ENCODE measurements at regions not wholly inside any gene's neighbourhood (a gene's known extent, or its start where the extent isn't known, plus 50 kb on each side); places are given as distances from the start of the nearest gene placed in this dataset.

GRCh38 chr11:79794484-79795393 is 353.9 kb upstream of the TENM4 start:
- peaks cover 3 to 53% (median 13%) of the 10 kb centered on the region in 9 donors for H3K9me3 Mint-ChIP-seq
- DNase-seq, result no peak
- no peaks in the 10 kb centered on the region for H3K27me3 Mint-ChIP-seq
- no peak overlapping the region for H3K4me3 Mint-ChIP-seq
- no peak overlapping the region for H3K27ac Mint-ChIP-seq
- ATAC-seq, result no peak
- H3K36me3 Mint-ChIP-seq, result no peaks in the 10 kb centered on the region
- H3K4me1 Mint-ChIP-seq, result no peaks in the 10 kb centered on the region
- POLR2A ChIA-PET, result no interaction called here

GRCh38 chr11:79794057-79794456 is 353.2 kb upstream of the TENM4 start:
- Mint-ChIP-seq H3K27ac (no peak overlapping the region), H3K9me3 (peaks cover 3 to 53% (median 13%) of the 10 kb centered on the region in 9 donors), H3K27me3 (no peaks in the 10 kb centered on the region), H3K4me3 (no peak overlapping the region), H3K36me3 (no peaks in the 10 kb centered on the region), H3K4me1 (no peaks in the 10 kb centered on the region)
- DNase-seq, result no peak
- no peak for ATAC-seq
- POLR2A ChIA-PET, result no interaction called here

- no peak for ATAC-seq
- DNase-seq, result no peak
- Mint-ChIP-seq H3K36me3 (no peaks in the 10 kb centered on the region), H3K4me1 (no peaks in the 10 kb centered on the region), H3K4me3 (no peak overlapping the region), H3K27me3 (peaks cover 0 to 3% (median 0%) of the 10 kb centered on the region in 5 donors), H3K9me3 (peaks cover 0 to 40% (median 10%) of the 10 kb centered on the region in 9 donors), H3K27ac (no peak overlapping the region)
- POLR2A ChIA-PET, result no interaction called here
These were observed 346.1 kb upstream of the TENM4 start for GRCh38 chr11:79786961-79787360.

- DNase-seq (no peak), ATAC-seq (no peak)
- H3K36me3 Mint-ChIP-seq, result no peaks in the 10 kb centered on the region
- H3K4me3 Mint-ChIP-seq, result no peak overlapping the region
- peaks cover 0 to 31% (median 3%) of the 10 kb centered on the region in 9 donors for H3K9me3 Mint-ChIP-seq
- H3K27me3 Mint-ChIP-seq, result peaks cover 0 to 3% (median 0%) of the 10 kb centered on the region in 5 donors
- H3K4me1 Mint-ChIP-seq, result no peaks in the 10 kb centered on the region
- POLR2A ChIA-PET, result no interaction called here
- H3K27ac Mint-ChIP-seq, result no peak overlapping the region
These were observed 343.0 kb upstream of the TENM4 start for GRCh38 chr11:79783833-79784232.

- H3K4me1 Mint-ChIP-seq, result peaks cover 0 to 2% (median 0%) of the 10 kb centered on the region in 4 donors
- POLR2A ChIA-PET, result no interaction called here
- H3K36me3 Mint-ChIP-seq, result no peaks in the 10 kb centered on the region
- no peak for ATAC-seq
- H3K27me3 Mint-ChIP-seq, result peaks cover 0 to 2% (median 0%) of the 10 kb centered on the region in 5 donors
- no peak overlapping the region for H3K27ac Mint-ChIP-seq
- DNase-seq, result no peak
- no peak overlapping the region for H3K4me3 Mint-ChIP-seq
- H3K9me3 Mint-ChIP-seq, result peaks cover 0 to 20% (median 9%) of the 10 kb centered on the region in 9 donors
These were observed 327.5 kb upstream of the TENM4 start for GRCh38 chr11:79768343-79768742.

GRCh38 chr11:79762279-79762921 is 321.6 kb upstream of the TENM4 start:
- no peak overlapping the region for H3K27ac Mint-ChIP-seq
- H3K27me3 Mint-ChIP-seq, result peaks cover 0 to 2% (median 0%) of the 10 kb centered on the region in 5 donors
- H3K9me3 Mint-ChIP-seq, result peaks cover 0 to 24% (median 5%) of the 10 kb centered on the region in 9 donors
- no peak overlapping the region for H3K4me3 Mint-ChIP-seq
- H3K4me1 Mint-ChIP-seq, result no peaks in the 10 kb centered on the region
- H3K36me3 Mint-ChIP-seq, result no peaks in the 10 kb centered on the region
- DNase-seq, result no peak
- ATAC-seq, result no peak
- POLR2A ChIA-PET, result no interaction called here

- no peak for DNase-seq
- Mint-ChIP-seq H3K27me3 (no peaks in the 10 kb centered on the region), H3K4me1 (no peaks in the 10 kb centered on the region), H3K9me3 (peaks cover 0 to 11% (median under 1%) of the 10 kb centered on the region in 9 donors), H3K27ac (no peak overlapping the region), H3K4me3 (no peak overlapping the region), H3K36me3 (no peaks in the 10 kb centered on the region)
- no peak for ATAC-seq
- POLR2A ChIA-PET, result no interaction called here
These were observed 317.5 kb upstream of the TENM4 start for GRCh38 chr11:79758325-79758724.

GRCh38 chr11:79747406-79747805 is 306.6 kb upstream of the TENM4 start:
- Mint-ChIP-seq H3K4me1 (no peaks in the 10 kb centered on the region), H3K4me3 (no peak overlapping the region), H3K36me3 (peaks cover 0 to 5% (median 0%) of the 10 kb centered on the region in 3 donors), H3K27ac (no peak overlapping the region), H3K9me3 (peaks cover 0 to 28% (median 3%) of the 10 kb centered on the region in 9 donors), H3K27me3 (peaks cover 0 to 9% (median 0%) of the 10 kb centered on the region in 5 donors)
- no peak for DNase-seq
- no peak for ATAC-seq
- POLR2A ChIA-PET, result no interaction called here

GRCh38 chr11:79744941-79745340 is 304.1 kb upstream of the TENM4 start:
- ATAC-seq (no peak), DNase-seq (no peak)
- Mint-ChIP-seq H3K36me3 (peaks cover 0 to 5% (median 0%) of the 10 kb centered on the region in 3 donors), H3K4me3 (no peak overlapping the region), H3K27ac (no peak overlapping the region), H3K9me3 (peaks cover 0 to 28% (median 4%) of the 10 kb centered on the region in 9 donors), H3K4me1 (no peaks in the 10 kb centered on the region), H3K27me3 (peaks cover 0 to 9% (median 0%) of the 10 kb centered on the region in 5 donors)
- POLR2A ChIA-PET, result no interaction called here

GRCh38 chr11:79742176-79742575 is 301.3 kb upstream of the TENM4 start:
- H3K27me3 Mint-ChIP-seq, result peaks cover 0 to 9% (median 3%) of the 10 kb centered on the region in 5 donors
- ATAC-seq (no peak), DNase-seq (no peak)

GRCh38 chr11:79739591-79739990 is 298.8 kb upstream of the TENM4 start:
- no peaks in the 10 kb centered on the region for H3K36me3 Mint-ChIP-seq
- no peak overlapping the region for H3K4me3 Mint-ChIP-seq
- DNase-seq (no peak), ATAC-seq (no peak)
- peaks cover 0 to 4% (median 0%) of the 10 kb centered on the region in 5 donors for H3K27me3 Mint-ChIP-seq
- POLR2A ChIA-PET, result no interaction called here
- peaks cover 0 to 20% (median 3%) of the 10 kb centered on the region in 9 donors for H3K9me3 Mint-ChIP-seq
- no peak overlapping the region for H3K27ac Mint-ChIP-seq
- H3K4me1 Mint-ChIP-seq, result no peaks in the 10 kb centered on the region

More at GRCh38 chr11:79742176-79742575, 301.3 kb upstream of the TENM4 start:
- Mint-ChIP-seq H3K36me3 (no peaks in the 10 kb centered on the region), H3K4me3 (no peak overlapping the region), H3K4me1 (no peaks in the 10 kb centered on the region), H3K27ac (no peak overlapping the region), H3K9me3 (peaks cover 0 to 36% (median 2%) of the 10 kb centered on the region in 9 donors)
- POLR2A ChIA-PET, result no interaction called here

GRCh38 chr11:79727221-79727620 is 286.4 kb upstream of the TENM4 start:
- Mint-ChIP-seq H3K27me3 (peaks cover 0 to 6% (median 0%) of the 10 kb centered on the region in 5 donors), H3K36me3 (no peaks in the 10 kb centered on the region), H3K4me1 (no peaks in the 10 kb centered on the region), H3K9me3 (peaks cover 4 to 28% (median 12%) of the 10 kb centered on the region in 9 donors), H3K27ac (no peak overlapping the region), H3K4me3 (no peak overlapping the region)
- ATAC-seq (no peak), DNase-seq (no peak)
- POLR2A ChIA-PET, result no interaction called here

- no peaks in the 10 kb centered on the region for H3K4me1 Mint-ChIP-seq
- DNase-seq (no peak), ATAC-seq (no peak)
- no peak overlapping the region for H3K27ac Mint-ChIP-seq
- H3K4me3 Mint-ChIP-seq, result no peak overlapping the region
- H3K27me3 Mint-ChIP-seq, result peaks cover 0 to 4% (median 0%) of the 10 kb centered on the region in 5 donors
- POLR2A ChIA-PET, result no interaction called here
- H3K9me3 Mint-ChIP-seq, result peaks cover 2 to 30% (median 12%) of the 10 kb centered on the region in 9 donors
- H3K36me3 Mint-ChIP-seq, result no peaks in the 10 kb centered on the region
These were observed 279.3 kb upstream of the TENM4 start for GRCh38 chr11:79720115-79720514.
